Mesothelial cell of epicardium (in vitro differentiated cells): ENCODE measurements at regions not wholly inside any gene's neighbourhood (a gene's known extent, or its start where the extent isn't known, plus 50 kb on each side); places are given as distances from the start of the nearest gene placed in this dataset.

Experiments used
- DNase-seq, 2 experiments: peaks; one replicate each; pipeline ENCODE4 v3.0.0; 2021; ENCODE audit warnings: low spot score in 2 of 2; ENCODE audit not compliant: unreplicated experiment in 2 of 2
- H3K27ac Mint-ChIP-seq: 2 replicates; pipeline ENCODE4 v1.8.0; 2021; ENCODE audit warnings: mixed read lengths
- H3K27me3 Mint-ChIP-seq: 2 replicates; pipeline ENCODE4 v1.8.0; 2021; ENCODE audit warnings: low read depth, mixed read lengths
- H3K36me3 Mint-ChIP-seq: 2 replicates; pipeline ENCODE4 v1.8.0; 2021; ENCODE audit warnings: mixed read lengths
- H3K4me1 Mint-ChIP-seq: 2 replicates; pipeline ENCODE4 v1.8.0; 2021; ENCODE audit warnings: mixed read lengths
- H3K4me3 Mint-ChIP-seq: 2 replicates; pipeline ENCODE4 v1.8.0; 2021; ENCODE audit warnings: mild to moderate bottlenecking, moderate library complexity, mixed read lengths
- H3K9me3 Mint-ChIP-seq: 2 replicates; pipeline ENCODE4 v1.8.0; 2021; ENCODE audit warnings: mixed read lengths
- CTCF ChIP-seq: fragments of 200-600 bp; sonication (generic); IDR thresholded peaks from one replicate; pipeline ENCODE4 v1.5.0; 2021; ENCODE audit warnings: antibody characterized with exemption; ENCODE audit not compliant: unreplicated experiment

GRCh38 chr16:17940584-17941364 is 395.8 kb downstream of the NPIPA8 start:
- Mint-ChIP-seq H3K4me1 (peaks cover 9% of the 10 kb centered on the region), H3K36me3 (no peaks in the 10 kb centered on the region), H3K9me3 (peaks cover 5% of the 10 kb centered on the region), H3K27me3 (no peaks in the 10 kb centered on the region), H3K27ac (no peak overlapping the region), H3K4me3 (no peak overlapping the region)
- DNase-seq: no peak
- no peak for TF ChIP-seq CTCF

- Mint-ChIP-seq H3K4me3 (no peak overlapping the region), H3K4me1 (peaks cover 9% of the 10 kb centered on the region), H3K9me3 (peaks cover 5% of the 10 kb centered on the region), H3K27me3 (no peaks in the 10 kb centered on the region), H3K36me3 (no peaks in the 10 kb centered on the region), H3K27ac (no peak overlapping the region)
- DNase-seq: no peak
- TF ChIP-seq CTCF: no peak
Observed at GRCh38 chr16:17939723-17940122, 396.8 kb downstream of the NPIPA8 start.

GRCh38 chr16:17939122-17939536 is 397.4 kb downstream of the NPIPA8 start:
- no peak for TF ChIP-seq CTCF
- Mint-ChIP-seq H3K36me3 (no peaks in the 10 kb centered on the region), H3K4me3 (no peak overlapping the region), H3K4me1 (peaks cover 9% of the 10 kb centered on the region), H3K27me3 (no peaks in the 10 kb centered on the region), H3K9me3 (peaks cover 5% of the 10 kb centered on the region), H3K27ac (no peak overlapping the region)
- no peak for DNase-seq

DNA sequence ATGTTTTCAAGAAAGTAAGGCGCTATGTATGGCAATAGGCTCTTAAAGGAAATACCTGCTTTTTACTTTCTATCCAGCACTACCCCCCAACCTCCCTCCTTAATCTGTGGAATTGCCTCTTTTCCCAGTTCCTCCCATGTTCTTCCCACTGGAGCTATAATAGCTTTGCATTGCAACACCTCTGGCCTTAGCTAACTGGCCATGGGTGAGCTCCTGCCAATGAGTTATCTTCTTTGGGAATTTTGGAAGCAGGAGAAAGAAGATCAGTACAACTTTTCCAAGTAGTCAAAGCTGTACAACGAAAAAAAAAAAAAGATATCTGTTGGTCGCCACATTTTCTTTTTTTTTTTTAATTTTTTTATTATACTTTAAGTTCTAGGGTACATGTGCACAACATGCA is 398.0 kb downstream of the NPIPA8 start:
- Mint-ChIP-seq H3K9me3 (peaks cover 4% of the 10 kb centered on the region), H3K36me3 (no peaks in the 10 kb centered on the region), H3K4me3 (no peak overlapping the region), H3K27me3 (no peaks in the 10 kb centered on the region), H3K4me1 (peaks cover 9% of the 10 kb centered on the region), H3K27ac (no peak overlapping the region)
- no peak for TF ChIP-seq CTCF
- DNase-seq: no peak

GRCh38 chr16:17936766-17937402 is 399.7 kb downstream of the NPIPA8 start:
- Mint-ChIP-seq H3K4me3 (no peak overlapping the region), H3K27ac (no peak overlapping the region), H3K36me3 (no peaks in the 10 kb centered on the region), H3K4me1 (peaks cover 9% of the 10 kb centered on the region), H3K27me3 (no peaks in the 10 kb centered on the region), H3K9me3 (peaks cover 6% of the 10 kb centered on the region)
- no peak for DNase-seq
- TF ChIP-seq CTCF: no peak
